ENCODE measurements at regions not wholly inside any gene's neighbourhood (a gene's known extent, or its start where the extent isn't known, plus 50 kb on each side); places are given as distances from the start of the nearest gene placed in this dataset.
"Not testable (repeated sequence)": the region's sequence is repeated elsewhere in the genome, so short reads cannot be mapped to it uniquely, and the experiment has no call there.

DNA sequence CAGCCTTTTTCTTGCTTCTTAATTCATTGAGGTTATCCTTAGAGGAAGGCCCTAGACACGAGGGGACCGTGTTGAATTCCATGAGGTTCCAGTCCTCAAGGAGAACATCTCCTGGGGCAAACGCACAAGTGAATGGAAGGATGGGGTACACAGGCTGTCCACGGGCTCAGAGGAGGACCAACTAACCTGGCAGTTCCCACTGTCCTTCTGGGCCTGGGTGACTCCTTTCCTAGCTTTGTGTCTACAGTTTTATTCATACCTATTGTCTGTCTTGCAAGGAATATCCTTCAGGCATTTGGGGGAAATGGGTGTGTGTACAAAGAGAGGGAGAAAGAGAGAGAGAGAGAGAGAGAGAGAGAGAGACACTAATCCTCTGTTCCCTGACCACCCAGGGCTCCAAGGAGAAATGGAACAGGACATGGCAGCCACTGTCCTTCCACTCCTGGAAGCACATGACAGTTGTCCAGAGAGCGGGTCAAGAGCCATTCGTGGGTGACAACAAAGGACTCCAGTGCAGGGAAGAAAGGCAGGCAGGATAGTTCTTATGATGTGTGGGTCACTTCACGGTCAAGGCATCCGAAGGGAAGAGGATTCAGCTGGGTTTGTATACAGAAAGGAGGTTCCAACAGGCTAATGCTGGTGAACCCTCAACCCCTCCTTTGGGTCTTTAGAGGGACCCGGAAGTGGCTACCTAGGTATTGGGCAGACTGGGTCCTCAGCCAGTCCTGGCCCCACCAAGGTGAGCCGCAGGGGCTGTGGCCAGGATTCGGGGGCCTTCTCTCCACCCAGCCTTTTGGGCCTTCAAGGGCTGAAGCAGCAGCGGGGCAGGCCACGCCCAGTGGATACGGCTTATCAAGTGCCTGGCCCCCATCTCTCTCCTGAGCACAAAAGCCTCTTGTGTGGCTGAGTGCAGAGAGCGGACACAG lies 150.6 kb downstream of the MYCN start:
- no peak for DNase-seq

DNA sequence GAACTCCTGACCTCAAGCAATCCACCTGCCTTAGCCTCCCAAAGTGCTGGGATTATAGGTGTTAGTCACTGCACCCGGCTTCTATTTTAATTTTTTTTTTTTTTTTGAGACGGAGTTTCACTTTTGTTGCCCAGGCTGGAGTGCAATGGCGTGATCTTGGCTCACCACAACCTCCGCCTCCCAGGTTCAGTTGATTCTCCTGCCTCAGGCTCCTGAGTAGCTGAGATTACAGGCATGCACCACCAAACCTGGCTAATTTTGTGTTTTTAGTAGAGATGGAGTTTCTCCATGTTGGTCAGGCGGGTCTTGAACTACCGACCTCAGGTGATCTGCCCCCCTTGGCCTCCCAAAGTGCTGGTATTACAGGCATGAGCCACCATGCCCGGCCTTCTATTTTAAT lies 149.1 kb downstream of the MYCN start:
- DNase-seq = not testable (repeated sequence)

DNA sequence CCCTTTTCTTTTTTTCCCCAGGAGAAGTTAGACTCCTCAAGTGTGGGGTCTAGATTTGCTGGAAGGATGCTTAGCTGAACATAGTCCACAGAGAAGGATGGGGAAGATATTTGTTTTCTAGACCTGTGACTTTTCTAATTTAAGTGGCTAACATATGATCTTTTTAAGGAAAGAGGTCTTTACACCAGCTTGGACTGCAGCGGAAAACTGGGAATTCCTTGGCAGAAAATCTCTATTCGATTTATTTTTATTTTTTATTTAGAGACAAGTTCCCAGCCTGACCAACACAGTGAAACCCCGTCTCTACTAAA lies 148.4 kb downstream of the MYCN start:
- DNase-seq = no peak

DNA sequence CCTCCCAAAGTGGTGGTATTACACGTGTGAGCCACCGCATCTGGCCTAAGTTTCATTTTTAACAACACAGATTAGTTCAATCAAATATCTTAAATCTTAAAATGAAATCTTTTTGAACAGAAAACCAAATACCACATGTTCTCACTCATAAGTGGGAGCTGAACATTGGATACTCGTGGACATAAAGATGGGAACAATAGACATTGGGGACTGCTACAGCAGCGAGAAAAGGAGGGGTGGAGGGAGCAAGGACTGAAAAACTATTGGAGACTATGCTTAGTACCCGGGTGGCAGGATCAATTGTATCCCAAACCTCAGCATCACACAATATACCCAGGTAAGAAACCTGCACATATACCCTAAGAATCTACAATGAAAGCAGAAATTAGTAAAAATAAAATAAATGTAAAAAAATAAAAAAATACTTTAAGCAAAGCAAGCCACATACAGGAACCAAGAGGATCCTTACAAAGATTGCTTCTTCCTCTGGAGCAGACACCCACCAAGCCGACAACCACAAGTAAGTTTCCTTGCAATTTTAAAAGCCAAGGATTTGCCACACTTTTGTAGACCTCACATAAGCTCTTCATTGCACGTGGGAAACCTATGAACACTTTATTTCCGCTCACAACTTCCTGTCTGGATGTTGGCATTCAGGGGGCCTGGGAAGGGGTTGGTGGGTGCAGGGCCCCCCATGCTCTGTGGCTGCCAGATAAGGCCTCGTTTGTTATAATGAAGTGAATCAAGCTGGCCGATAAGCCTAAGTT lies 147.9 kb downstream of the MYCN start:
- DNase-seq = no peak

DNA sequence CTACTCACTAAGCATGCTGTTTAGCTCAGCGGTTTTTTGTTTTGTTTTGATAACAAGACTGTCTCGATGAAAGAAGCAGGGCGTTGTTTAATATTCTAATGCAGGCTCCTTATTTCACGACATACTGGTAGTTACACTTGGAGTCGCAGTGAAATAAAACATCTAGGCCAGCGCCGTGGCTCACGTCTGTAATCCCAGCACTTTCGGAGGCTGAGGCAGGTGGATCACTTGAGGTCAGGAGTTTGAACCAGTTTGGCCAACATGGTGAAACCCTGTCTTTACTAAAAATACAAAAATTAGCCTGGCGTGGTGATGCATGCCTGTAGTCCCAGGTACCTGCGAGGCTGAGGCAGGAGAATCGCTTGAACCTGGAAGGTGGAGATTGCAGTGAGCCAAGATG lies 145.8 kb downstream of the MYCN start:
- DNase-seq = not testable (repeated sequence)

DNA sequence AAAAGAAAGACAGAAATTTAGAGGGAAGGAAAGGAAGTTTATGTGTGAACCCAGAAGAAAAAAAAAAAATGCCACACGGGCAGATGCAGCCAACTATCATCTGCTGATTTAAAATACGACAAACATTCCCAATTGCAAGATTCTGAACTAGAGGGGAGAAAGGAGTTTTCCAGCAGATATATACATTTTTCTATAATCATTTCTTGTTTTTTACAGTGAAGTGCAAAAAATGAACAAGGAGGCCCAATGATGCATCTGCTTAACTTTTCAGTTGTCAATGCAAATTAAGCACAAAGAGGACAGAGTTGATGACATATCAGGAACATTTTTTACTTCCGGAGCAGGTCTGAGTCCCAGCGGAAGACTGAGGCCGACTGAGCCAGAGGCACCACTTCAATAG lies 144.7 kb downstream of the MYCN start:
- no peak for DNase-seq

DNA sequence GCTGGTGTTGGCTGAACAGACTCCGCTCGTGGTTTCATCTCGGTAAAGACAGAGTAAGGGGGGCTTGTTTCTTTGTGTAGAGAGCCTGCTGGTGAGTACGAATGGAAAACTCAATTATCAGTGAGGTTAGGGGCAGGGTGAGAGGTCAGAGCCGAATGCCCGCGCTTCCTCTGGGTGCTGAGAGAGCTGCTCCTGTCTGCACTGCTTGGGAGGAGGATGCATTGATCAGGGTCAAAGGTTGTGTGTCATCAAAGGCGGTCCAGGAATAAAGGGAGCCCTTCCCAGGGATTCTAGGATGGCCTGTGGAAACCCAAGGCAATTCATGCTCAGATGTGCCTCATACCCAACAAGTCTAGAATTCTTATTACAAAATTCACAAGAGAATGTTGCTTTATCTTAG lies 143.9 kb downstream of the MYCN start:
- no peak for DNase-seq

DNA sequence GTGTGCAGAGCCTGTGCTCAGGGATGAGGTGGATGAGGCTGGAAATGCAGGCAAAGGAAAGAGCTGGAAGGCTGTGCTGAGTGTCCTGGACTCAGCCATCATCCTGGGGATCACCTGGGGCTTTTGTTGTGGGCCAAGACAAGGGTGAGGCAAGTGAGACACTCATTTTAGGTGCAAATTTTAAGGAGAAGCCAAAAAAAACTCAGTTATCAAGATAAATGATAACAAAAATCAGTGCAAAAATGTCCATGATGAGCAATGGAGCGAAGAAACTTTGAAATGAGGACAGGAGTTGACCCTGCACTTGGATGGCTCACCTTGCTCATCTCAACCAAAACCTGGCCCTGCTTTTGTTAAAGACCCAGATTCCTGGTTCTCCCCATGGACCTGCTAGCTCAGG lies 141.9 kb downstream of the MYCN start:
- DNase-seq = no peak

DNA sequence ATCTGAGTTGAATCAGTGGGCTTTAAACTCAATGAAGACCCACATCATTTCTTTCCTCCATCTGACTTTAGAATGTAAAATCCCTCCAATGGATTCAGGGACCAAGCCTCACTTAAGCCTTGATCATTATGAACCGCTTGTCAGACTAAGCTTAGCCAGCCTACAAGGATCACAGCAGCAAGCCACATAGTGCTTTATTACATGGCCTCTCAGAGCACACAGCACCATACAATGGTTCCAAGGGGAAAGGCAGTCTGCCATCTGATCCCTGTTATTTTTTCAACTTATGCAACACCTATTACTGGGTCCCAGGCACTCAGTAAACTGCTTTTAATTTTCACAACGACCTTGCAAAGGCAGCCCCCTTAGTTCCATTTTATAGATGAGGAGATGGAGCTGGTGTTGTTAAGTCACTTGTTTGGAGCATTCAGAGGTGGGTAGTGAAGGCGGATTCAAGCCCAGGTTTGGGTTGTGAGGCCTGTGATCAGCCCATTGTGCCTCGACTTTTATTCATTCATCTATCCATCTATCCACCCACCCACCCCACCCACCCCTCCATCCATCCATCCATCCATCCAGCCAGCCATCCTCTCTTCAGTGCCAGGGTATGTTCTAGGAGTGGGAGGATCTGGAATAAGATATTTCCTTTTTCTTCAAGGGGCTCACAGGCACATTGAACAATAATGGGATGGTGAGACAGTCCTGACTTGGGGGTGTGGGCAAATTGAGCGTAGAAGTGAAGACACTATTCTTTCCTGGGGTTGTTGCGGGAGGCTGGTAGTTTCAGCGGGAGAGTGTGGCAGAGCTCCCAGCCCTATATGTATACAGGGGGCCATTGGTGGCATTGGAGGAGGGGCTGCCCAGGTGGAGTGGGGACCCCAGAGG lies 141.2 kb downstream of the MYCN start:
- no peak for DNase-seq

DNA sequence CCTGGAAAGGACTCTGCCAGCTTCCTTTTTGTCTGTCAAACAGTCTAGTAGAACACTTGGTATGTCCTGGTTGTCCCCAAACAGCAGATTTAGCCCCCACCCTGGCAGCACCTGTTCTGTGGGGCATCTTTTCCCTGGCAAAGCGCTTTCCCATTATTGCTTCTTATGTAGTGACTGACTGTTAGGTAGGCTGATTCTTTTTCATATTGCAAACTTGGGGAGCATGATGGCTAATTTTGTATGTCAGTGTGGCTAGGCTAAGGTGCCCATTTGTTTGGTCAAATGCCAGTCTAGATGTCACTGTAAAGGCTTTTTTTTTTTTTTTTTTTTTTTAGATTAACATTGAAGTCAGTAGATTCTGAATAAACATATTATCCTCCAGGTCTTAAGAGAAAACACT lies 140.2 kb downstream of the MYCN start:
- no peak for DNase-seq

DNA sequence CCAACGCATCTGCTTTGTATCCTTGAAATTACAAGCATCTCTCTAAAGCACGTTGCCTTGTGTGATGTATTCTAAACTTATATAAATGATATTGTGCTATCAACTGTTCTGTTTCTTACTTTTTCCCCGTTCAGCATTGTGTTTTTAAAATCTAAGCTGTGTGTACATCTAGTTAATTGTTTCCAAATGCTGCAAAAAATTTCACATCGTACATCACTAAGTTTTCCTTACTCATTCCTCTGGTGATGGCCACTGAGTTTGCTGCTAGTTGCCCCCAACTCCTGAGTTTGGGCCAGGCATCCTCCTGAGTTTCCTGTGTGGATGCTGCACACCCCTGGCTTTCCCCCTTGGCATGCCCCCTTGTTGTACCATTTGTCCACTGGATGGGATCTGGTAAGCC lies 139.7 kb downstream of the MYCN start:
- DNase-seq = no peak

DNA sequence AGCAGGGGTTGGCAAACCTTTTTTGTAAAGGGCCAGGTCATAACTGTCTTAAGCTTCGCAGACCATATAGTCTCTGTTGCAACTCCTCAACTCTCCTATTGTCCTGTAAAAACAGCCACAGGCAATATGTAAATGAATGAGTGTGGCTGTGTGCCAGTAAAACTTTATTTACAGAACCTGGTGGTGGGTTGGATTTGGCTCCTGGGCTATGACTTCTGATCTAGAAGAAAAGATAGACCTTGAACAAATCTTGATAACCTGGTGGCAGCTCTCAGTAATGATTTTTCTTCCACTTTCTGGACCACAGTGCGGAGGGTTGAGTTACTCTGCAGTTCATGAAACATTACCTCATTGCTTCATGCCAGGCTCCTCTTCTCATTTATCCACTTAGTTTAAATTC lies 139.3 kb downstream of the MYCN start:
- no peak for DNase-seq

DNA sequence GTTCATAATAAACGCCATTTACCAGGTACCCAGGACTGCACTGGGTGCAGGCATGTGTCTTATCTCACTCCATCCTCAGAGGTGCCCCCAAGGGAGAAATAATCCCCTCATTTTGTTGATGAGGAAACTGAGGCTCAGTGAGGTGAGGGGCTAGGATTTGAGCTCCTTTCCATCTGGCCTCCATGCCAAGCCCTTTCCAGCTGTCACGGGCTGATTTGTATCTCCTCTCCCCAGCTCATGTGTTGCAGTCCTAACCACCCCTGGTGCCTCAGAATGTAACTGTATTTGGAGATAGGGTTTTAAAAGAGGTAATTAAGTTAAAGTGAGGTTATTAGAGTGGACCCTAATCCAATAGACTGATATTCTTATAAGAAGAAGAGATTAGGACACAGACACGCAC lies 137.3 kb downstream of the MYCN start:
- DNase-seq = no peak

DNA sequence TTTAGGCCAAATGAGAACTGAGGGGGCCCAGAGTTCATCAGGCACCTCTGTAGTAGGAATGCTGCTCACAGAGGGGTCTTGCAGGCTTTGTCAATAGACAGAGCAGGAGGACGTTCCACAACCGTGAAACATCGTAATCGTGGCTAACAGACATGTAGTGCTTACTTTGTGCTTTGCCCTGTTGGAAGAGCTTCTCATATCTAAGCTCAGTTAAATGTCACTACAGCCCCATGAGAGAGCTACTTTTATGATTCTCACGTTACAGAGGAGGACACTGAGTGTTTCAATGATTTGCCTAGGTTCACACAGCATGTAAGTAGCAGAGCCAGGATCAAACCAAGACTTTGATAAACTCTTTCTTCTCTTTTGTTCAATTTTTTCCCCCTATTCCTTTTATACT lies 136.6 kb downstream of the MYCN start:
- DNase-seq = no peak

DNA sequence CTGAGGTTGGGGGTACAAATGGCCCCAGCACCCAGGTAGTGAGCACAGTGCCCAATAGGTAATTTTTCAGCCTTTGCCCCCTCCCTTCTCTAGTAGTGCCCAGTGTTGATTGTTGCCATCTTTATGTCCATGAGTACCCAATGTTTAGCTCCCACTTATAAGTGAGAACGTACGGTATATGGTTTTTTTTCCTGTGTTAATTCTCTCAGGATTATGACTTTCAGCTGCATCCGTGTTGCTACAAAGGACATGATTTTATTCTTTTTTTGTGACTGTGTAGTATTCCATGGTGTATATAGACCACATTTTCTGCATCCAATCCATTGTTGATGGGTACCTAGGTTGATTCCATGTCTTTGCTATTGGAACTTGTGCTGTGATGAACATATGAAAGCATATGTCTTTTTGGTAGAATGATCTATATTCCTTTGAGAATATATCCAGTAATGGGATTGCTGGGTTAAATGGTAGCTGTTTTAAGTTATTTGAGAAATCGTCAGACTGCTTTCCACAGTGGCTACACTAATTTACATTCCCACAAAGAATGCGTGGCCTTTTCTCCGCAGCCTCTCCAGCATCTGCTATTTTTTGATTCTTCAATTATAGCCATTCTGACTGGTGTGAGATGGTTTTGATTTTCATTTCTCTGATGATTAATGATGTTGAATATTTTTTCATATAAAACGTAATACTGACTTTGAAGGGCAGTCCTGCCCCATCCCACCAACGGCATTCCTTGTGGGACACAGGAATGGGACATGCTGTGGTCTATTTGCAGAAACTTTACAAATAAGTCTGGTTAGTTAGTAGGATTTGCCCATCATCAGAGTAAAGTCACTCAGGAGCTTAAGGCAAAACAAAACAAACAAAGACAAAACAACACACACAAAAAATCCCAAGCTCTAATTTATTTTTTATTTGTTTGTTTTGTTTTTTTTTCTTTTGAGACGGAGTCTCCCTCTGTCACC lies 135.0 kb downstream of the MYCN start:
- DNase-seq = no peak

DNA sequence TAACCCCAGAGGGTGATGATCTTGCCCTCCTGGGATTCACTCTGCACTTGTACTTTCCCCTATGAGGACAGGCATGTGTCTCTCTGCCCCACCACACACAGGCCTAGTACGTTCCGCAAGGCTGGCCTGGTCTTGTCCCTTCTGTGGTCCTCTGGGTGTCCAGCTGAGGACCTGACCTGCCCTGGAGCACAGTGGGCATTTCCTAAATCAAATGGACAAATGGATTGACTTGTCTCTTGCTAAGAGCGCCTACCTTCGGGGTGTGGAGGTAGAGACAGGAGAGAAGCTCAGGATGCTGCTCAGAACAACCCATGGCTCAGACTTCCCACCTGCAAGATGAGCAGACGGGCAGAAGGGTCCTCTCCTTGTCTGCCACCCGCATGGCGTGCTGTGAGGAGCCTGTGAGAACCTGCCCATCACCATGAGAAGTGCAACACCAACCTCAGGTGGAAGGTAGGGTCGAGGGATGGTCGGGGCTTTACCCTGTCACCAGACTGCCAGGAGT lies 133.6 kb downstream of the MYCN start:
- DNase-seq = no peak

DNA sequence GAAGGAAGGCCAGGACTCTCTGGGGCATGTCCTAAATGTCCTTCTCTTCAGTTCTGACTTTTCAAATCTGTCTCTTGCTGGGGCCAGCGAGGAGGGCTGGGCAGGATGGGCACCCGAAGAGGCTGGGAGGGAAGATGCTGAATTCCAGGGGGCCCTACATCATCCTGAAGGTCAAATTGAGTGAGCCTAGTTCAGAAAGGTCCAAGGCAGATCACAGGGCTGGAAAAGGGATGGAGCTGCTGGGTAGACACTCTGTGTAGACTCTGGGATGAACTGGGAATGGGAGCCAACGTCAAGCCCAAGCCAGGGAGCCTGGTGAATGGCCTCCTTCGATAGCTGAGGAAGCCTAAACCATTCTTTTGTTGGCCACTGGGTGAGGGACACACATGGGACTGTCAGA lies 133.1 kb downstream of the MYCN start:
- no peak for DNase-seq

DNA sequence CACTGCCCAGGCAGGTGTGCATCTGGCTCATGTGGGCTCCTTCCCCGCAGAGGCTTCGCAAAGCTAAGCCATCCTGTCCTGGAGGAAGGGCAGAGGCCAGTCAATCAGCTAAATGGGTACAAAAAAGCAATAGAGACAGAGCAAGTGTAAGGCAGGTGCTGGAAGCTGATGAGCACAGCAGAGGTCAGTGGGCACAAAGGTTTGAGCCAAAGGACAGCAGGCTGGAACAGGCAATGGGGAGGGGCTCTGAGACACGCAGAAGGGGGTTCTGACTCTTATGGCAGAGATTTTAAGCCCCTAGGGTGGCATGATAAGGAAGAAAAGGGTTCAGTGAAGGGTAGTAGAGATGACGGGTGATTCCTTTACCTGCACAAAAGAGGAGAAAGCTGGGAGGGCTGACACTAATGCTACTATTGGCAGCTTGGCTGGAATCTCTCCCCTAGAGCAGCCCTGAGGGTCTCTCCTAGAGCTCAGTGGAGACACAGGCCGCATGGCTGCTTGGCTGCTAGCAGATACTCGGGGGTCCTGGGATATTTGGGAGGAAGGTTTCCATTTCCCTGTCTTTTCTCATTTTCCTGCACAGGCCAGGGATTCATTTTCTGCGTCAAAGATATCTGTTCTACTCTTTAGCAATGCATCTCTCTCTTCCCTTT lies 132.4 kb downstream of the MYCN start:
- no peak for DNase-seq

DNA sequence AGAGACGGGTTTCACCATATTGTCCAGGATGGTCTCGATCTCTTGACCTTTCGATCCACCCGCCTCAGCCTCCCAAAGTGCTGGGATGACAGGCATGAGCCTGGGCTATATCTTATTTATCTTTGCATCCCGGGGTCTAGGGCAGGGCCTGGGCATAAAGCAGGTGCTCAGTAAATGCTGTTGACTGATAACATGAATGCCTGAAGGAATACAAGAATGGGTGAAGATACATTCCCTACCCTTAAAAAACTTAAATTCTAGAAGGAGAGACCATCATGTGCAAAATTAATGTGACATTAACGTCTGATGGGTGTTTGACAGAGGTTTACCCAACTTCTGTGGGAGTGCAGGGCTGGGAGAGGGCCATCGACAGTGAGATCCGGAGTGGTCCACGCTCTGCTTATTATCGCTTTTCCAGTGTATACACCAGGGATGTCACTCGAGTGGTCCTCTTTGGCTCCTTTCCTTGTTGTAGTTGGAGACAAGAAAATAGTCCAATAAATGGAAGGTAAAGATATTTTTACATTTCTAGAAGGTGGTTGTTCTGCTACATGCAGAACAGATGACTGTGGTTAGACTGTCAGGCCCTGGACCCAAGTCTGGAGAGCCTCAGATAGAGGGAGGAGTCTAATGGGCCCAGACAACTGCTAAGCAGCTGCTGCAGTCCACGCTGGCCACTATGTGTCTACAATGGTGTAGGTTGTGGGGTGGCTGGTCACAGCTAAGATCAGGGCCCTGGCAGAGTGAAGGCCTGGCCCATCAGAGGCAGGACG lies 131.7 kb downstream of the MYCN start:
- DNase-seq = no peak

DNA sequence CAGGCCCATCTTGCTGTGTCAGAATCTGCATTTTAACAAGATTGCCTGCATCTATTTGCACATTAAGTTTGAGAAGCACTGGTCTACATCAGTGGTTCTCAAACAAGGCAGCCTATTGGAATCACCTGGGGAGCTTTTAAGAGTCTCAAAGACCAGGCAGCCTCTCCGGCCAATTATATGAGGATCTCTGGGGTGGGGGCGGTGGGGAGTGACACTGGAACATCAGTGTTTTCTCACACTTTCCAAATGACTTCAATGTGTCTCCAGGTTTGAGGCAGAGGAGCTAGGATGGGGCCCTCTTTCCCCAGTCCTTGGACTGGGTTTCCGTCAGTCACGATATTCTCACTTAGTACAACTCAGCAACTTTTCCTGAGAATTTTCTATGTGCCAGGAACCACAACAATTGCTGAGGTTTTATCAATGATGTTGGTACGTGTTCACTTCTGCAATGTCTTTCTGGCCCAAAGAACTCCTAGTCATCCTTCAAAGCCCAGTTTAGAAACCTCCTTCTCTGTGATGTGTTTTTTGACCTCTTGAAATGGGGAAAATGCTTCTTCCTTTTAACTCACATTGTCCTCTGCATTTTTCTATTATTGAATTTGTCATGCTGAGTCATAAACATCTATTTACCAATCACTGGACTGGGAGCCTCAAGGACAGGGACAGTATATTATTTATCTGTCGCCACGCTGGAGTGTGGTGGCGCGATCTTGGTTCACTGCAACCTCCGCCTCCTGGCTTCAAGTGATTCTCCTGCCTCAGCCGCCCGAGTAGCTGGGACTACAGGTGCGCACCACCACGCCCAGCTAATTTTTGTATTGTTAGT lies 130.9 kb downstream of the MYCN start:
- no peak for DNase-seq

Measured in stimulated activated CD4-positive, alpha-beta T cell treated with anti-CD3 and anti-CD28 coated beads, Interleukin-12 subunit alpha, Interleukin-12 subunit beta, amount 100 ng/mL, for 4 hours (primary cell).